Neural cell (in vitro differentiated cells): ENCODE measurements at regions not wholly inside any gene's neighbourhood (a gene's known extent, or its start where the extent isn't known, plus 50 kb on each side); places are given as distances from the start of the nearest gene placed in this dataset.

Experiments
- H2AFZ ChIP-seq: fragments of 200-600, 300-800 bp; sonication (generic), shearing (Covaris generic); 2 replicates; pipeline ENCODE4 v1.6.0; 2014; ENCODE audit warnings: low read depth, mild to moderate bottlenecking, antibody characterized with exemption, low read length, moderate library complexity
- H3F3A ChIP-seq: fragments of 200-600 bp; shearing (Covaris generic); 2 replicates; pipeline ENCODE4 v1.6.1; 2016; ENCODE audit warnings: mild to moderate bottlenecking, moderate library complexity, mixed read lengths, antibody characterized with exemption, low read length; ENCODE audit not compliant: insufficient read depth, poor library complexity, severe bottlenecking
- H3K27ac ChIP-seq: fragments of 200-600, 300-800 bp; sonication (generic), shearing (Covaris generic); 2 replicates; pipeline ENCODE4 v1.5.1; 2014; ENCODE audit warnings: mild to moderate bottlenecking, low read length, moderate library complexity
- H3K27me3 ChIP-seq: fragments of 300-800, 200-600 bp; sonication (generic), shearing (Covaris generic); 2 replicates; pipeline ENCODE4 v1.6.0; 2014; ENCODE audit warnings: mild to moderate bottlenecking, low read depth, low read length, moderate library complexity; ENCODE audit not compliant: insufficient read depth
- H3K36me3 ChIP-seq: fragments of 300-800, 200-600 bp; sonication (generic), shearing (Covaris generic); 2 replicates; pipeline ENCODE4 v1.5.1; 2014; ENCODE audit warnings: mild to moderate bottlenecking, antibody characterized with exemption, low read length, moderate library complexity; ENCODE audit not compliant: insufficient read depth
- H3K4me2 ChIP-seq: fragments of 300-800, 200-600 bp; sonication (generic), shearing (Covaris generic); 2 replicates; pipeline ENCODE4 v1.6.0; 2014; ENCODE audit warnings: mild to moderate bottlenecking, low read length
- H3K4me3 ChIP-seq: fragments of 300-800, 200-600 bp; sonication (generic), shearing (Covaris generic); 2 replicates; pipeline ENCODE4 v1.5.1; 2014; ENCODE audit warnings: mild to moderate bottlenecking, low read length, moderate library complexity
- H3K79me2 ChIP-seq: fragments of 200-600 bp; shearing (Covaris generic); replicated peaks from 2 replicates; pipeline ENCODE4 v1.6.0; 2014; ENCODE audit warnings: mild to moderate bottlenecking, low read length, moderate library complexity; ENCODE audit not compliant: insufficient read depth
- H3K9ac ChIP-seq: fragments of 300-800, 200-600 bp; sonication (generic), shearing (Covaris generic); 2 replicates; pipeline ENCODE4 v1.6.1; 2016; ENCODE audit warnings: mild to moderate bottlenecking, low read length, mixed read lengths
- H3K9me2 ChIP-seq: fragments of 200-600 bp; shearing (Covaris generic); 2 replicates; pipeline ENCODE4 v1.6.1; 2016; ENCODE audit warnings: mild to moderate bottlenecking, low read length, mixed read lengths; ENCODE audit not compliant: insufficient read depth
- H3K9me3 ChIP-seq: fragments of 200-600, 300-800 bp; sonication (generic), shearing (Covaris generic); 2 replicates; pipeline ENCODE4 v1.6.1; 2016; ENCODE audit warnings: mild to moderate bottlenecking, mixed run types, low read length, moderate library complexity, mixed read lengths
- H4K20me1 ChIP-seq: fragments of 200-600 bp; shearing (Covaris generic); 2 replicates; pipeline ENCODE4 v1.6.1; 2016; ENCODE audit warnings: mild to moderate bottlenecking, mixed run types; ENCODE audit not compliant: insufficient read depth
- CTCF ChIP-seq: fragments of 450-650 bp; IDR thresholded peaks from 2 replicates; pipeline ENCODE4 v1.5.1; 2014; ENCODE audit warnings: antibody characterized with exemption, mild to moderate bottlenecking, moderate library complexity; ENCODE audit not compliant: poor library complexity, severe bottlenecking
- EP300 ChIP-seq: fragments of 450-650 bp; conservative IDR thresholded peaks from 2 replicates; pipeline ENCODE4 v1.6.1; 2014; ENCODE audit warnings: antibody characterized with exemption, mild to moderate bottlenecking, moderate library complexity; ENCODE audit not compliant: poor library complexity, severe bottlenecking
- EZH2 ChIP-seq: fragments of 200-600, 300-800 bp; shearing (Covaris generic), sonication (generic); IDR thresholded peaks from 2 replicates; pipeline ENCODE4 v1.6.1; 2014; ENCODE audit warnings: antibody characterized with exemption, low read length, borderline replicate concordance, mild to moderate bottlenecking; ENCODE audit not compliant: insufficient read depth, poor library complexity, severe bottlenecking
- MXI1 ChIP-seq: fragments of 450-650 bp; conservative IDR thresholded peaks from 2 replicates; pipeline ENCODE4 v1.6.1; 2014; ENCODE audit warnings: antibody characterized with exemption, mild to moderate bottlenecking; ENCODE audit not compliant: poor library complexity, severe bottlenecking
- POLR2AphosphoS5 ChIP-seq: IDR thresholded peaks from 2 replicates; pipeline ENCODE4 v1.6.1; 2012
- RAD21 ChIP-seq: fragments of 450-650 bp; conservative IDR thresholded peaks from 2 replicates; pipeline ENCODE4 v1.6.1; 2014; ENCODE audit warnings: antibody characterized with exemption, mild to moderate bottlenecking, moderate library complexity
- REST ChIP-seq: IDR thresholded peaks from 2 replicates; pipeline ENCODE4 v1.6.1; 2012; ENCODE audit warnings: borderline replicate concordance
- SMC3 ChIP-seq: fragments of 450-650 bp; conservative IDR thresholded peaks from 2 replicates; pipeline ENCODE4 v1.6.1; 2014; ENCODE audit warnings: antibody characterized with exemption, mild to moderate bottlenecking, moderate library complexity; ENCODE audit not compliant: poor library complexity
- TAF1 ChIP-seq: IDR thresholded peaks from 2 replicates; pipeline ENCODE4 v1.6.1; 2012; ENCODE audit warnings: low read depth

- no peaks in the 10 kb centered on the region for H4K20me1 ChIP-seq
- TF ChIP-seq EP300 (no peak), EZH2 (no peak), POLR2AphosphoS5 (no peak), CTCF (peak; percentile 19), REST (no peak), MXI1 (no peak)
- no peaks in the 10 kb centered on the region for H3K9me2 ChIP-seq
- no peak overlapping the region for H3K4me3 ChIP-seq
- no peak overlapping the region for H3K27ac ChIP-seq
- no peaks in the 10 kb centered on the region for H3K36me3 ChIP-seq
- H3K9me3 ChIP-seq, result no peaks in the 10 kb centered on the region
- no peak overlapping the region for H3K9ac ChIP-seq
- H3K79me2 ChIP-seq, result no peaks in the 10 kb centered on the region
- H2AFZ ChIP-seq, result no peak overlapping the region
- no peaks in the 10 kb centered on the region for H3F3A ChIP-seq
- H3K4me2 ChIP-seq, result no peak overlapping the region
- no peaks in the 10 kb centered on the region for H3K27me3 ChIP-seq
Observed at GRCh38 chr2:128714851-128715312, 396.2 kb upstream of the HS6ST1 start.

GRCh38 chr2:128715360-128715759, 396.7 kb upstream of the HS6ST1 start:
- Histone ChIP-seq H3F3A (no peaks in the 10 kb centered on the region), H3K9ac (no peak overlapping the region), H3K9me3 (no peaks in the 10 kb centered on the region), H3K79me2 (no peaks in the 10 kb centered on the region), H4K20me1 (no peaks in the 10 kb centered on the region), H3K27ac (no peak overlapping the region), H3K27me3 (no peaks in the 10 kb centered on the region), H2AFZ (no peak overlapping the region), H3K9me2 (no peaks in the 10 kb centered on the region), H3K4me3 (no peak overlapping the region), H3K36me3 (no peaks in the 10 kb centered on the region), H3K4me2 (no peak overlapping the region)
- no peak for TF ChIP-seq REST
- TF ChIP-seq POLR2AphosphoS5, result no peak
- TF ChIP-seq RAD21, result no peak
- TF ChIP-seq SMC3, result no peak
- no peak for TF ChIP-seq TAF1
- no peak for TF ChIP-seq MXI1
- no peak for TF ChIP-seq EP300
- TF ChIP-seq CTCF, result no peak
- no peak for TF ChIP-seq EZH2
